ENCODE measurements at regions not wholly inside any gene's neighbourhood (a gene's known extent, or its start where the extent isn't known, plus 50 kb on each side); places are given as distances from the start of the nearest gene placed in this dataset.
"Not testable (repeated sequence)": the region's sequence is repeated elsewhere in the genome, so short reads cannot be mapped to it uniquely, and the experiment has no call there.

DNA sequence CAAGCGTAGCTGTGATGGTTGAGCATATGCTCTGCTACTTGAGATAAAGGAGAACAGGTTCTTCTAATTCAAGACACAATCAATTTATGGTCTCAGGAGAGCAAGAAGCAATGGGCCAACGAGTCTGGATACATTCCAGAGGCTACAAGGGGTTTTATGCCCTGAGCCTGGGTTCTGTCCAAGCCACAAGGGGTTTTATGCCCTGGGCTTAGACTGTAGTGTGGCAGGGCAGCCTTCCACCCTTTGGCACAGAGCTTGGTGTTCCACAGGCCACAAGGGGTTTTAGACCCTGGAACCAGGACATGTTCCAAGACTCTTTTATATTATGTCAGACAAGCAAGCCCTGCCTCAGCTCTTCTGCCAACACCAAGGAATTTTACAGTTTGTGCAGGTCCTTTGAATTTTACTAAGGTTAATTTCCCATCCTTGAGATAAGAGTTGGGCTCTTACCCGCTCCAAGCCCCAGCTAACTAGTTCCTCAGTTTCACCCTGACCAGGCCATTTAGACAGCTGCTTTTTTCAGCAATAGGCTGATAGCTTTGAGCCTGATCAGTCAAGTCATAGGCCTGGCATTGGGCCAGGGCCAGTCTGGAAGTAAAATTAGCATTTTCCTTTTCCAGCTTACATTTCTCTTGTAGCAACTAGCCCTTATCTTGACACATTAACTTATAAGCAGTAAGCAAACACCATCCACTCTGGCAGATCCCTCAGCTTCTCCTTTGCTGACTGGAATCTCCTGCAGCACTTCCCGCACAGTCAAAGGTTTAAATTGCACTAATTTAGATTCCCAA is 95.0 kb downstream of the ZNF737 start:
- H3K4me3 ChIP-seq (replicated peaks; ENCODE audit: insufficient read depth, low read length): no peak overlapping the region
- DNase-seq (ENCODE audit: low read depth in 1 of 2, low spot score in 1 of 2): no peak
- no peak for TF ChIP-seq GABPA (IDR thresholded peaks at IDR 0.05; ENCODE audit: low read depth)
- TF ChIP-seq, protein P1, sequence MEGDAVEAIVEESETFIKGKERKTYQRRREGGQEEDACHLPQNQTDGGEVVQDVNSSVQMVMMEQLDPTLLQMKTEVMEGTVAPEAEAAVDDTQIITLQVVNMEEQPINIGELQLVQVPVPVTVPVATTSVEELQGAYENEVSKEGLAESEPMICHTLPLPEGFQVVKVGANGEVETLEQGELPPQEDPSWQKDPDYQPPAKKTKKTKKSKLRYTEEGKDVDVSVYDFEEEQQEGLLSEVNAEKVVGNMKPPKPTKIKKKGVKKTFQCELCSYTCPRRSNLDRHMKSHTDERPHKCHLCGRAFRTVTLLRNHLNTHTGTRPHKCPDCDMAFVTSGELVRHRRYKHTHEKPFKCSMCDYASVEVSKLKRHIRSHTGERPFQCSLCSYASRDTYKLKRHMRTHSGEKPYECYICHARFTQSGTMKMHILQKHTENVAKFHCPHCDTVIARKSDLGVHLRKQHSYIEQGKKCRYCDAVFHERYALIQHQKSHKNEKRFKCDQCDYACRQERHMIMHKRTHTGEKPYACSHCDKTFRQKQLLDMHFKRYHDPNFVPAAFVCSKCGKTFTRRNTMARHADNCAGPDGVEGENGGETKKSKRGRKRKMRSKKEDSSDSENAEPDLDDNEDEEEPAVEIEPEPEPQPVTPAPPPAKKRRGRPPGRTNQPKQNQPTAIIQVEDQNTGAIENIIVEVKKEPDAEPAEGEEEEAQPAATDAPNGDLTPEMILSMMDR (IDR thresholded peaks at IDR 0.05; ENCODE audit: insufficient read depth, low read length): no peak
- TF ChIP-seq SPI1 (IDR thresholded peaks at IDR 0.05; ENCODE audit: borderline replicate concordance, low read depth): no peak
- no peak for TF ChIP-seq POLR2AphosphoS5 (IDR thresholded peaks at IDR 0.05; ENCODE audit: low read depth)
- TF ChIP-seq, protein P2, sequence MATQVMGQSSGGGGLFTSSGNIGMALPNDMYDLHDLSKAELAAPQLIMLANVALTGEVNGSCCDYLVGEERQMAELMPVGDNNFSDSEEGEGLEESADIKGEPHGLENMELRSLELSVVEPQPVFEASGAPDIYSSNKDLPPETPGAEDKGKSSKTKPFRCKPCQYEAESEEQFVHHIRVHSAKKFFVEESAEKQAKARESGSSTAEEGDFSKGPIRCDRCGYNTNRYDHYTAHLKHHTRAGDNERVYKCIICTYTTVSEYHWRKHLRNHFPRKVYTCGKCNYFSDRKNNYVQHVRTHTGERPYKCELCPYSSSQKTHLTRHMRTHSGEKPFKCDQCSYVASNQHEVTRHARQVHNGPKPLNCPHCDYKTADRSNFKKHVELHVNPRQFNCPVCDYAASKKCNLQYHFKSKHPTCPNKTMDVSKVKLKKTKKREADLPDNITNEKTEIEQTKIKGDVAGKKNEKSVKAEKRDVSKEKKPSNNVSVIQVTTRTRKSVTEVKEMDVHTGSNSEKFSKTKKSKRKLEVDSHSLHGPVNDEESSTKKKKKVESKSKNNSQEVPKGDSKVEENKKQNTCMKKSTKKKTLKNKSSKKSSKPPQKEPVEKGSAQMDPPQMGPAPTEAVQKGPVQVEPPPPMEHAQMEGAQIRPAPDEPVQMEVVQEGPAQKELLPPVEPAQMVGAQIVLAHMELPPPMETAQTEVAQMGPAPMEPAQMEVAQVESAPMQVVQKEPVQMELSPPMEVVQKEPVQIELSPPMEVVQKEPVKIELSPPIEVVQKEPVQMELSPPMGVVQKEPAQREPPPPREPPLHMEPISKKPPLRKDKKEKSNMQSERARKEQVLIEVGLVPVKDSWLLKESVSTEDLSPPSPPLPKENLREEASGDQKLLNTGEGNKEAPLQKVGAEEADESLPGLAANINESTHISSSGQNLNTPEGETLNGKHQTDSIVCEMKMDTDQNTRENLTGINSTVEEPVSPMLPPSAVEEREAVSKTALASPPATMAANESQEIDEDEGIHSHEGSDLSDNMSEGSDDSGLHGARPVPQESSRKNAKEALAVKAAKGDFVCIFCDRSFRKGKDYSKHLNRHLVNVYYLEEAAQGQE (IDR thresholded peaks at IDR 0.05; ENCODE audit: insufficient replicate concordance, low read depth): no peak
- no peaks in the 10 kb centered on the region for H3K27me3 ChIP-seq (ENCODE audit: insufficient read depth, poor library complexity, severe bottlenecking)
- no peak overlapping the region for H3K27ac ChIP-seq (replicated peaks)

DNA sequence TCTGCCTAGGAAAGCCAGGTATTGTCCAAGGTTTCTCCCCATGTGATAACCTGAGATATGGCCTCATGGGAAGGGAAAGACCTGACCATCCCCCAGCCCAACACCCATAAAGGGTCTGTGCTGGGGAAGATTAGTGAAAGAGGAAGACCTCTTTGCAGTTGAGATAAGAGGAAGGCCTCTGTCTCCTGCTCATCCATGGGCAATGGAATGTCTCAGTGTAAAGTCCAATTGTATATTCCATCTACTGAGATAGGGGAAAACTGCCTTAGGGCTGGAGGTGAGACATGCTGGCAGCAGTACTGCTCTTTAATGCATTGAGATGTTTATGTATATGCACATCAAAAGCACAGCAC is 99.0 kb downstream of the ZNF737 start:
- not testable (repeated sequence) for H3K27me3 ChIP-seq (ENCODE audit: insufficient read depth, poor library complexity, severe bottlenecking); H3K4me3 ChIP-seq (replicated peaks; ENCODE audit: insufficient read depth, low read length); DNase-seq (ENCODE audit: low read depth in 1 of 2, low spot score in 1 of 2); H3K27ac ChIP-seq (replicated peaks)

- not testable (repeated sequence) for H3K4me3 ChIP-seq (replicated peaks; ENCODE audit: insufficient read depth, low read length); DNase-seq (ENCODE audit: low read depth in 1 of 2, low spot score in 1 of 2); H3K27ac ChIP-seq (replicated peaks); H3K27me3 ChIP-seq (ENCODE audit: insufficient read depth, poor library complexity, severe bottlenecking)
Observed at GRCh38 chr19:20465922-20466637, 99.5 kb downstream of the ZNF737 start.

DNA sequence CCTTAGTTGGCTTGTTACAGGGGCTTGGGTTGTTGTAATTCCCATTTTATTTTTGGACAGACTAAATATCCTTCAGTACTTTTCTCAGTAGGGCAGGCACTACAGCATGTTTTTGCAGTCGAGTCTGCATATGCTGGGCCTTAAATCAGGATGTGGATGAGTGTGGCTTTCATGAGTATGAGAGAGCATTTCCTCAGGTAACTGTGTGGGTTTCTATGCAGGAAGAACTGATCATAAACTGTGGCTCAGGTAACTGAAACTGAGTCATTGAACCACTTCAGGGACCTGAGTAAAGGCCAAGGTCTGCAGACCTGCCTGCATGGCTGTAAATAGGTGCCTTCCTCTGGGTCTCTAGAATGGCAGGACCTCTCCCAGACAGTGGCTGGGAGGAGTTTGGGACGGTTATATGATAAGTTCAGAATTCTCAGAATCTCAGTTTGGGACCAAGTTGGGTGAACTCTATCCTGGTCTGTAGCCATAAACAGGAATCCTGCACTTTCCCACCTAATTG is 112.1 kb downstream of the ZNF737 start:
- TF ChIP-seq, protein P1 (IDR thresholded peaks at IDR 0.05; ENCODE audit: insufficient read depth, low read length): no peak
- TF ChIP-seq POLR2AphosphoS5 (IDR thresholded peaks at IDR 0.05; ENCODE audit: low read depth): no peak
- no peak for TF ChIP-seq GABPA (IDR thresholded peaks at IDR 0.05; ENCODE audit: low read depth)
- no peak for TF ChIP-seq SPI1 (IDR thresholded peaks at IDR 0.05; ENCODE audit: borderline replicate concordance, low read depth)
- TF ChIP-seq, protein P2 (IDR thresholded peaks at IDR 0.05; ENCODE audit: insufficient replicate concordance, low read depth): no peak
- DNase-seq (ENCODE audit: low read depth in 1 of 2, low spot score in 1 of 2): no peak
- H3K4me3 ChIP-seq (replicated peaks; ENCODE audit: insufficient read depth, low read length): no peak overlapping the region
- no peak overlapping the region for H3K27ac ChIP-seq (replicated peaks)
- no peaks in the 10 kb centered on the region for H3K27me3 ChIP-seq (ENCODE audit: insufficient read depth, poor library complexity, severe bottlenecking)

Measured in HL-60 (cell line).